ENCODE measurements at regions not wholly inside any gene's neighbourhood (a gene's known extent, or its start where the extent isn't known, plus 50 kb on each side); places are given as distances from the start of the nearest gene placed in this dataset.

GRCh38 chr4:127484117-127484516, 148.6 kb upstream of the INTU start:
- WGBS (ENCODE audit: insufficient coverage, insufficient replicate concordance, low lambda C conversion rate, missing lambda C conversion rate) = 0% methylated on average over 1 of the region's 1 CpG
- H3K9ac ChIP-seq (ENCODE audit: control insufficient read depth, insufficient read depth, low read length) = no peak overlapping the region
- H3K36me3 ChIP-seq (ENCODE audit: control insufficient read depth in 2 of 2, insufficient read depth in 2 of 2, low read length in 1 of 2) = no peaks in the 10 kb centered on the region
- H2AFZ ChIP-seq (ENCODE audit: control insufficient read depth, low read depth, low read length) = no peak overlapping the region
- H4K20me1 ChIP-seq (ENCODE audit: control insufficient read depth, insufficient read depth) = no peaks in the 10 kb centered on the region
- no peak overlapping the region for H3K4me3 ChIP-seq
- H3K79me2 ChIP-seq (ENCODE audit: control insufficient read depth, insufficient read depth, low read length) = no peaks in the 10 kb centered on the region
- intact Hi-C loops (cut with micrococcal nuclease; ENCODE audit: unreplicated experiment) = no loop called here
- ChIA-PET SMC1A (ENCODE audit: uncharacterized antibody, unreplicated experiment) (no interaction called here), RAD21 (ENCODE audit: unreplicated experiment) (no interaction called here), CTCF (no interaction called here), POLR2A (no interaction called here)
- TF ChIP-seq, protein P1, sequence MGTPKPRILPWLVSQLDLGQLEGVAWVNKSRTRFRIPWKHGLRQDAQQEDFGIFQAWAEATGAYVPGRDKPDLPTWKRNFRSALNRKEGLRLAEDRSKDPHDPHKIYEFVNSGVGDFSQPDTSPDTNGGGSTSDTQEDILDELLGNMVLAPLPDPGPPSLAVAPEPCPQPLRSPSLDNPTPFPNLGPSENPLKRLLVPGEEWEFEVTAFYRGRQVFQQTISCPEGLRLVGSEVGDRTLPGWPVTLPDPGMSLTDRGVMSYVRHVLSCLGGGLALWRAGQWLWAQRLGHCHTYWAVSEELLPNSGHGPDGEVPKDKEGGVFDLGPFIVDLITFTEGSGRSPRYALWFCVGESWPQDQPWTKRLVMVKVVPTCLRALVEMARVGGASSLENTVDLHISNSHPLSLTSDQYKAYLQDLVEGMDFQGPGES (IDR thresholded peaks at IDR 0.05) = no peak
- TF ChIP-seq ZZZ3 (IDR thresholded peaks at IDR 0.05; ENCODE audit: control insufficient read depth, insufficient read length, low read depth) = no peak
- TF ChIP-seq RFX5 (IDR thresholded peaks at IDR 0.05; ENCODE audit: low read depth, low read length) = no peak
- no peak for TF ChIP-seq YBX1 (IDR thresholded peaks at IDR 0.05)
- no peak for TF ChIP-seq NR2F1 (conservative IDR thresholded peaks at IDR 0.05)
- no peak for TF ChIP-seq CEBPZ (IDR thresholded peaks at IDR 0.05; ENCODE audit: low read depth, low read length)
- TF ChIP-seq, protein P2, sequence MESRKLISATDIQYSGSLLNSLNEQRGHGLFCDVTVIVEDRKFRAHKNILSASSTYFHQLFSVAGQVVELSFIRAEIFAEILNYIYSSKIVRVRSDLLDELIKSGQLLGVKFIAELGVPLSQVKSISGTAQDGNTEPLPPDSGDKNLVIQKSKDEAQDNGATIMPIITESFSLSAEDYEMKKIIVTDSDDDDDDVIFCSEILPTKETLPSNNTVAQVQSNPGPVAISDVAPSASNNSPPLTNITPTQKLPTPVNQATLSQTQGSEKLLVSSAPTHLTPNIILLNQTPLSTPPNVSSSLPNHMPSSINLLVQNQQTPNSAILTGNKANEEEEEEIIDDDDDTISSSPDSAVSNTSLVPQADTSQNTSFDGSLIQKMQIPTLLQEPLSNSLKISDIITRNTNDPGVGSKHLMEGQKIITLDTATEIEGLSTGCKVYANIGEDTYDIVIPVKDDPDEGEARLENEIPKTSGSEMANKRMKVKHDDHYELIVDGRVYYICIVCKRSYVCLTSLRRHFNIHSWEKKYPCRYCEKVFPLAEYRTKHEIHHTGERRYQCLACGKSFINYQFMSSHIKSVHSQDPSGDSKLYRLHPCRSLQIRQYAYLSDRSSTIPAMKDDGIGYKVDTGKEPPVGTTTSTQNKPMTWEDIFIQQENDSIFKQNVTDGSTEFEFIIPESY (IDR thresholded peaks at IDR 0.05) = no peak
- TF ChIP-seq PBX3 (IDR thresholded peaks at IDR 0.05; ENCODE audit: insufficient replicate concordance, low read depth, low read length) = no peak
- no peak for TF ChIP-seq CBFB (IDR thresholded peaks at IDR 0.05; ENCODE audit: low read depth)
- no peak for TF ChIP-seq NBN (IDR thresholded peaks at IDR 0.05)
- no peak for TF ChIP-seq YY1 (IDR thresholded peaks at IDR 0.05; ENCODE audit: low read depth, low read length)
- no peak for TF ChIP-seq IKZF1 (conservative IDR thresholded peaks at IDR 0.05)
- TF ChIP-seq USF1 (IDR thresholded peaks at IDR 0.05; ENCODE audit: borderline replicate concordance, extremely low read length, insufficient read depth, low read depth, low read length) = no peak
- TF ChIP-seq HCFC1 (IDR thresholded peaks at IDR 0.05; ENCODE audit: low read length) = no peak
- no peak for TF ChIP-seq CTCF (IDR thresholded peaks at IDR 0.05 in 2 of 3, conservative IDR thresholded peaks at IDR 0.05 in 1 of 3; ENCODE audit: control insufficient read depth in 2 of 3, extremely low read depth in 1 of 3, insufficient read depth in 1 of 3, low read depth in 3 of 3, low read length in 3 of 3)
- TF ChIP-seq CBX5 (IDR thresholded peaks at IDR 0.05; ENCODE audit: low read depth) = no peak
- DNase-seq (ENCODE audit: low read depth, low spot score) (no peak), ATAC-seq (no peak), FAIRE-seq (no peak)
- in situ Hi-C loops (cut with MboI) = no loop called here
- no peaks in the 10 kb centered on the region for H3K9me3 ChIP-seq (replicated peaks; ENCODE audit: control insufficient read depth, insufficient read depth, low read length)
- no peak overlapping the region for H3K27ac ChIP-seq (ENCODE audit: control insufficient read depth, insufficient read depth)
- no TSS peak for BruUV-seq (replicated peaks)
- H3K4me2 ChIP-seq (ENCODE audit: control insufficient read depth, insufficient read depth) = no peak overlapping the region
- H3K4me1 ChIP-seq (ENCODE audit: control insufficient read depth, insufficient read depth, low read length) = no peaks in the 10 kb centered on the region
- no peaks in the 10 kb centered on the region for H3K27me3 ChIP-seq (replicated peaks in 1 of 2; ENCODE audit: control insufficient read depth in 2 of 2, insufficient read depth in 2 of 2, low read length in 1 of 2)
